Medulla oblongata (tissue), 1 donor: ENCODE measurements at regions not wholly inside any gene's neighbourhood (a gene's known extent, or its start where the extent isn't known, plus 50 kb on each side); places are given as distances from the start of the nearest gene placed in this dataset.

Experiments used
- DNase-seq: peaks from one replicate; pipeline ENCODE4 v3.0.0-alpha.2; 2015; ENCODE audit errors: extremely low spot score

- no peak for DNase-seq
Measured at GRCh38 chr17:70644096-70644495, 474.8 kb downstream of the KCNJ2 start.

- no peak for DNase-seq
Measured at GRCh38 chr17:70646673-70647072, 477.3 kb downstream of the KCNJ2 start.

GRCh38 chr17:70648166-70648565 is 478.8 kb downstream of the KCNJ2 start:
- DNase-seq, result no peak

GRCh38 chr17:70653850-70654249 is 484.5 kb downstream of the KCNJ2 start:
- DNase-seq, result no peak

GRCh38 chr17:70654706-70655105 is 485.4 kb downstream of the KCNJ2 start:
- peak; percentile 58 for DNase-seq

- peak; percentile 55 for DNase-seq
Measured at GRCh38 chr17:70655176-70655958, 486.0 kb downstream of the KCNJ2 start.

- no peak for DNase-seq
Measured at GRCh38 chr17:70658317-70658716, 489.0 kb downstream of the KCNJ2 start.

GRCh38 chr17:70658840-70659239 is 489.5 kb downstream of the KCNJ2 start:
- no peak for DNase-seq

GRCh38 chr17:70661342-70662222 is 492.2 kb downstream of the KCNJ2 start:
- DNase-seq, result no peak

GRCh38 chr17:70668276-70668937 is 499.1 kb downstream of the KCNJ2 start:
- no peak for DNase-seq

- no peak for DNase-seq
Measured at GRCh38 chr17:70668938-70669778, 499.8 kb downstream of the KCNJ2 start.

- DNase-seq, result no peak
Measured at GRCh38 chr17:70674061-70674460, 504.7 kb downstream of the KCNJ2 start.

- no peak for DNase-seq
Measured at GRCh38 chr17:70675070-70675590, 505.8 kb downstream of the KCNJ2 start.

GRCh38 chr17:70677783-70678647 is 508.7 kb downstream of the KCNJ2 start:
- no peak for DNase-seq

GRCh38 chr17:70678889-70679288 is 509.6 kb downstream of the KCNJ2 start:
- no peak for DNase-seq

- no peak for DNase-seq
Measured at GRCh38 chr17:70683936-70684335, 514.6 kb downstream of the KCNJ2 start.

GRCh38 chr17:70687421-70687820 is 518.1 kb downstream of the KCNJ2 start:
- no peak for DNase-seq

- DNase-seq, result no peak
Measured at GRCh38 chr17:70691150-70691549, 521.8 kb downstream of the KCNJ2 start.

GRCh38 chr17:70699408-70699807 is 530.1 kb downstream of the KCNJ2 start:
- DNase-seq, result peak; percentile 82

GRCh38 chr17:70702683-70703255 is 533.4 kb downstream of the KCNJ2 start:
- no peak for DNase-seq
